ENCODE measurements at regions not wholly inside any gene's neighbourhood (a gene's known extent, or its start where the extent isn't known, plus 50 kb on each side); places are given as distances from the start of the nearest gene placed in this dataset.

- Mint-ChIP-seq H3K27me3 (ENCODE audit: low read depth) (peaks cover 100% of the 10 kb centered on the region), H3K4me3 (no peak overlapping the region; the same call in 1 of the 2 replicates)
These were observed 71.0 kb upstream of the TBCA start for GRCh38 chr5:77847129-77847460.

More at GRCh38 chr5:77847129-77847460, 71.0 kb upstream of the TBCA start:
- ATAC-seq, result no peak
- POLR2A ChIA-PET, result no interaction called here
- Mint-ChIP-seq H3K27ac (no peak overlapping the region), H3K9me3 (no peaks in the 10 kb centered on the region), H3K4me1 (peaks cover 56% of the 10 kb centered on the region), H3K36me3 (no peaks in the 10 kb centered on the region)
- TF ChIP-seq SMAD3 (CRISPR knock-in tag; IDR thresholded peaks at IDR 0.05; ENCODE audit: borderline replicate concordance) (no peak), CTCF (IDR thresholded peaks at IDR 0.05) (no peak), JUN (CRISPR knock-in tag; IDR thresholded peaks at IDR 0.05) (no peak), FOXP1 (CRISPR knock-in tag; IDR thresholded peaks at IDR 0.05; ENCODE audit: borderline replicate concordance) (no peak), PREB (CRISPR knock-in tag; IDR thresholded peaks at IDR 0.05; ENCODE audit: borderline replicate concordance) (no peak), ELF4 (CRISPR knock-in tag; IDR thresholded peaks at IDR 0.05; ENCODE audit: low read depth) (no peak), ZNF423 (CRISPR knock-in tag; IDR thresholded peaks at IDR 0.05) (no peak), KAT7 (CRISPR knock-in tag; IDR thresholded peaks at IDR 0.05; ENCODE audit: borderline replicate concordance) (no peak), FOXJ3 (CRISPR knock-in tag; IDR thresholded peaks at IDR 0.05; ENCODE audit: borderline replicate concordance) (no peak), ATF3 (CRISPR knock-in tag; conservative IDR thresholded peaks at IDR 0.05) (no peak), NFATC4 (CRISPR knock-in tag; IDR thresholded peaks at IDR 0.05) (no peak), ZSCAN18 (CRISPR knock-in tag; IDR thresholded peaks at IDR 0.05) (no peak), ATF2 (CRISPR knock-in tag; IDR thresholded peaks at IDR 0.05; ENCODE audit: borderline replicate concordance, low read depth) (no peak), E2F1 (CRISPR knock-in tag; IDR thresholded peaks at IDR 0.05) (no peak), NR3C1 (CRISPR knock-in tag; conservative IDR thresholded peaks at IDR 0.05; ENCODE audit: low read depth) (no peak), ZNF281 (CRISPR knock-in tag; IDR thresholded peaks at IDR 0.05) (no peak), NR1H2 (CRISPR knock-in tag; IDR thresholded peaks at IDR 0.05) (no peak), HMGA2 (CRISPR knock-in tag; IDR thresholded peaks at IDR 0.05) (no peak), ZNF317 (CRISPR knock-in tag; IDR thresholded peaks at IDR 0.05; ENCODE audit: borderline replicate concordance, low read depth) (no peak)
- CTCF ChIA-PET, result interaction anchor here (0.8 to 1.4 kb wide), 2 partner anchors 14 to 22 kb away, joined by 4 to 6 read pairs; no protein-coding TSS in a partner anchor
- no peak for DNase-seq (ENCODE audit: low spot score)
